ENCODE measurements at regions not wholly inside any gene's neighbourhood (a gene's known extent, or its start where the extent isn't known, plus 50 kb on each side); places are given as distances from the start of the nearest gene placed in this dataset.

DNA sequence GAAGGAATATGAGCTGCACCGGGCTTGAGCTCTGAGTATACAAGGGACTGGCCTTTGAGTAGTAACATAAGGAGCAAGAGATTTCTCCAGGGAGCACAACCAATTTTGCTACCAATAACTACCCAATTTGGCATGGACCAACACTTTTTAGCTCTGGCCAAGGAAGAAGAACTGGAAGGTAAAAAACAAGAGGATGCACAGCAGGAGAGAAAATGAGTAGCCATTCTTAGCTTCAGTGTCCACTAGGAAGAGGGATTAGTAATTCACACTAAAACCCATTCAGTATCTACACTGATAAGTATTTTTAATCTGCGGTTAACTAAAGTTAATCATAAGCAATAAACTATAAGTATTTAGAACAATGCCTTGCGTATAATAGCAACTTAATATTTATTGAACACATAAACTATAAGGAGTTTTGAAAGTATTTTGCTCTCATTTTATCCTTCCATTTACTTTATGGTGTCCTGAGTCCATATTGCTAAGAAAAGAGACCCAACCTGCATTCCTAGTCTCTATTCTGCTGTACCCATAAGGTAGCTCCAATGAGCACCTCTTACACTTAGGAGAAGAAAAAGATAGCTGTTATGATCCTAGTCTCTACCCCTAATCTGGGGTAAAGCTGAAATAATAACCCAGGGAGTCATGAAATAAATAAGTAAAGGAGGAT lies 268.9 kb downstream of the IGSF11 start:
- no peaks in the 10 kb centered on the region for H3K36me3 ChIP-seq (ENCODE audit: control insufficient read depth in 2 of 3, insufficient read depth in 3 of 3, low read length in 3 of 3)
- no peaks in the 10 kb centered on the region for H3K9me3 Mint-ChIP-seq
- ATAC-seq (no peak), DNase-seq (no peak)
- H3K27ac ChIP-seq (ENCODE audit: low read depth, low read length) = no peak overlapping the region
- H3K27ac Mint-ChIP-seq = no peak overlapping the region
- peaks cover 0 to 7% (median 0%) of the 10 kb centered on the region in 5 donors for H3K27me3 Mint-ChIP-seq
- CTCF ChIA-PET = interaction anchor here (0.6 kb wide), 1 partner anchor 148 kb away, joined by 3 read pairs; no protein-coding TSS in a partner anchor
- H3K36me3 Mint-ChIP-seq = no peaks in the 10 kb centered on the region
- H3K4me1 ChIP-seq (ENCODE audit: control insufficient read depth in 2 of 2, insufficient read depth in 2 of 2, low read length in 2 of 2) = no peaks in the 10 kb centered on the region
- H3K4me3 ChIP-seq (ENCODE audit: low read length) = no peak overlapping the region
- POLR2A ChIA-PET = interaction anchor here (0.6 kb wide), 1 partner anchor 76 kb away, joined by 3 read pairs; no protein-coding TSS in a partner anchor
- no peak overlapping the region for H3K4me3 Mint-ChIP-seq
- H3K9me3 ChIP-seq (ENCODE audit: control insufficient read depth in 2 of 3, low read length in 3 of 3) = no peaks in the 10 kb centered on the region
- no peaks in the 10 kb centered on the region for H3K27me3 ChIP-seq (ENCODE audit: control insufficient read depth in 2 of 2, insufficient read depth in 2 of 2, low read length in 2 of 2)
- intact Hi-C loops (cut with micrococcal nuclease) = no loop called here
- no peaks in the 10 kb centered on the region for H3K4me1 Mint-ChIP-seq

DNA sequence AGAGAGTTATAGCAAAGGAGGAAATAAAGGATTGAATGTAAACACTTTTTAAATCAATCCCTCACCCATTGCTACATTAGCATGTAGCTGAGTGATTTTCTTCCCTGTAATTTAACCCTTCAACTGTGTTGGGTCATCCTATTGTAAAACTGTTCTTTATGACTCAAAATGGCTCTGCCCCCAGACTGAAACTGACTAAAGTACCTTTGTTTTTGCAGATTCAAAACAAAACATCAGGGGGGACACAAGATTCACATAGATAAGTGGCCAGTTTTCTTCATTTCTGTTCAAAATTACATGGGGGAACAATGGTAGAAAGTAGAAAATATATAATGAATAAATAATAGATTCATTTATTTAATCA lies 268.4 kb downstream of the IGSF11 start:
- Mint-ChIP-seq H3K27ac (no peak overlapping the region), H3K4me3 (no peak overlapping the region), H3K9me3 (no peaks in the 10 kb centered on the region), H3K36me3 (no peaks in the 10 kb centered on the region), H3K27me3 (peaks cover 0 to 7% (median under 1%) of the 10 kb centered on the region in 5 donors), H3K4me1 (no peaks in the 10 kb centered on the region)
- DNase-seq (no peak), ATAC-seq (no peak)
- Histone ChIP-seq H3K27ac (ENCODE audit: low read depth, low read length) (no peak overlapping the region), H3K36me3 (ENCODE audit: control insufficient read depth in 2 of 3, insufficient read depth in 3 of 3, low read length in 3 of 3) (no peaks in the 10 kb centered on the region), H3K4me1 (ENCODE audit: control insufficient read depth in 2 of 2, insufficient read depth in 2 of 2, low read length in 2 of 2) (no peaks in the 10 kb centered on the region), H3K4me3 (ENCODE audit: low read length) (no peak overlapping the region), H3K9me3 (ENCODE audit: control insufficient read depth in 2 of 3, low read length in 3 of 3) (no peaks in the 10 kb centered on the region), H3K27me3 (ENCODE audit: control insufficient read depth in 2 of 2, insufficient read depth in 2 of 2, low read length in 2 of 2) (no peaks in the 10 kb centered on the region)
- ChIA-PET POLR2A (no interaction called here), CTCF (no interaction called here)
- intact Hi-C loops (cut with micrococcal nuclease) = no loop called here

DNA sequence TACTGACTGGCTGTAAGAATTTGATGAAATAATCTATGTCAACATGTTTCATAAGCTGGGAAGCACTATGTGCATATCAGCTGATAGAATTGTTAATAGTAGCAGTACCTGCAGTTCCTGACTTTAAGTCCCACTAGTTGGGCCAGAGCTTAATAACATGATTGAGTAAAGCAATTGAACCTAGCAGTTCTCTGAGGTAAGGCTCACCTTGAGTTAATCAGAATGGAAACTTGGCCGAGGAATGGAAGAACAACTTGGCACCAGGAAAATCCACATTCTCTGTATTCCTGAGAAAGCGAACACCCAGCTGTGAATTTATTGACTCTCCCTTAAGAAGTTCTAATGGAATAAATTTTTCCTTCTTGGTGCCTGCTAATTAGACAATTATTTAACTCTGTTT lies 262.6 kb downstream of the IGSF11 start:
- no peak for ATAC-seq
- no peaks in the 10 kb centered on the region for H3K36me3 Mint-ChIP-seq
- Histone ChIP-seq H3K9me3 (ENCODE audit: control insufficient read depth in 2 of 3, low read length in 3 of 3) (no peaks in the 10 kb centered on the region), H3K36me3 (ENCODE audit: control insufficient read depth in 2 of 3, insufficient read depth in 3 of 3, low read length in 3 of 3) (no peaks in the 10 kb centered on the region), H3K4me1 (ENCODE audit: control insufficient read depth in 2 of 2, insufficient read depth in 2 of 2, low read length in 2 of 2) (no peaks in the 10 kb centered on the region), H3K27me3 (ENCODE audit: control insufficient read depth in 2 of 2, insufficient read depth in 2 of 2, low read length in 2 of 2) (no peaks in the 10 kb centered on the region), H3K4me3 (ENCODE audit: low read length) (no peak overlapping the region), H3K27ac (ENCODE audit: low read depth, low read length) (no peak overlapping the region)
- H3K4me3 Mint-ChIP-seq = no peak overlapping the region
- CTCF ChIA-PET = no interaction called here
- H3K4me1 Mint-ChIP-seq = no peaks in the 10 kb centered on the region
- DNase-seq = no peak
- H3K27me3 Mint-ChIP-seq = peaks cover 0 to 19% (median 6%) of the 10 kb centered on the region in 5 donors
- POLR2A ChIA-PET = no interaction called here
- H3K27ac Mint-ChIP-seq = no peak overlapping the region
- peaks cover 0 to 3% (median 0%) of the 10 kb centered on the region in 11 donors for H3K9me3 Mint-ChIP-seq
- intact Hi-C loops (cut with micrococcal nuclease) = no loop called here

- peaks cover 0 to 22% (median 6%) of the 10 kb centered on the region in 5 donors for H3K27me3 Mint-ChIP-seq
- H3K36me3 Mint-ChIP-seq = no peaks in the 10 kb centered on the region
- Histone ChIP-seq H3K9me3 (ENCODE audit: control insufficient read depth in 2 of 3, low read length in 3 of 3) (no peaks in the 10 kb centered on the region), H3K36me3 (ENCODE audit: control insufficient read depth in 2 of 3, insufficient read depth in 3 of 3, low read length in 3 of 3) (no peaks in the 10 kb centered on the region), H3K27ac (ENCODE audit: low read depth, low read length) (no peak overlapping the region), H3K4me1 (ENCODE audit: control insufficient read depth in 2 of 2, insufficient read depth in 2 of 2, low read length in 2 of 2) (no peaks in the 10 kb centered on the region), H3K27me3 (ENCODE audit: control insufficient read depth in 2 of 2, insufficient read depth in 2 of 2, low read length in 2 of 2) (no peaks in the 10 kb centered on the region), H3K4me3 (ENCODE audit: low read length) (no peak overlapping the region)
- ATAC-seq (no peak), DNase-seq (no peak)
- H3K27ac Mint-ChIP-seq = no peak overlapping the region
- CTCF ChIA-PET = no interaction called here
- no peaks in the 10 kb centered on the region for H3K4me1 Mint-ChIP-seq
- intact Hi-C loops (cut with micrococcal nuclease) = no loop called here
- H3K9me3 Mint-ChIP-seq = peaks cover 0 to 3% (median 0%) of the 10 kb centered on the region in 11 donors
- no peak overlapping the region for H3K4me3 Mint-ChIP-seq
- POLR2A ChIA-PET = no interaction called here
Observed at GRCh38 chr3:118772547-118773011, 262.1 kb downstream of the IGSF11 start.

DNA sequence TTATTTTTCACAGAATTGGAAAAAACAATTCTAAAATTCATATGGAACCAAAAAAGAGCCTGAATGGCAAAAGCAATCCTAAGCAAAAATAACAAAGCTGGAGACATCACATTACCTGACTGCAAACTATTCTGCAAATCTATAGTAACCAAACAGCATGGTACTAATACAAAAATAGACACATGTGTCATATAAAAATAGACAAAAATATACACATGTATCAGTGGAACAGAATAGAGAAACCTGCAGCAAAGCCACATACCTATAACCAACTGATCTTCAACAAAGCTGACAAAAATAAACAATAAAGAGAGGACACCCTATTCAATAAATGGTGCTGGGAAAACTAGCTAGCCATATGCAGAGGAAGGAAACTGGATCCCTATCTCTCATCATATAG lies 259.6 kb downstream of the IGSF11 start:
- no peaks in the 10 kb centered on the region for H3K36me3 Mint-ChIP-seq
- no peak for DNase-seq
- no peaks in the 10 kb centered on the region for H3K4me1 Mint-ChIP-seq
- H3K9me3 Mint-ChIP-seq = peaks cover 0 to 3% (median 0%) of the 10 kb centered on the region in 11 donors
- Histone ChIP-seq H3K4me3 (ENCODE audit: low read length) (no peak overlapping the region), H3K27ac (ENCODE audit: low read depth, low read length) (no peak overlapping the region), H3K36me3 (ENCODE audit: control insufficient read depth in 2 of 3, insufficient read depth in 3 of 3, low read length in 3 of 3) (no peaks in the 10 kb centered on the region), H3K27me3 (ENCODE audit: control insufficient read depth in 2 of 2, insufficient read depth in 2 of 2, low read length in 2 of 2) (no peaks in the 10 kb centered on the region), H3K4me1 (ENCODE audit: control insufficient read depth in 2 of 2, insufficient read depth in 2 of 2, low read length in 2 of 2) (no peaks in the 10 kb centered on the region), H3K9me3 (ENCODE audit: control insufficient read depth in 2 of 3, low read length in 3 of 3) (no peaks in the 10 kb centered on the region)
- ATAC-seq = no peak
- no peak overlapping the region for H3K4me3 Mint-ChIP-seq
- no peak overlapping the region for H3K27ac Mint-ChIP-seq
- CTCF ChIA-PET = no interaction called here
- peaks cover 0 to 24% (median 7%) of the 10 kb centered on the region in 5 donors for H3K27me3 Mint-ChIP-seq
- intact Hi-C loops (cut with micrococcal nuclease) = no loop called here
- POLR2A ChIA-PET = no interaction called here

DNA sequence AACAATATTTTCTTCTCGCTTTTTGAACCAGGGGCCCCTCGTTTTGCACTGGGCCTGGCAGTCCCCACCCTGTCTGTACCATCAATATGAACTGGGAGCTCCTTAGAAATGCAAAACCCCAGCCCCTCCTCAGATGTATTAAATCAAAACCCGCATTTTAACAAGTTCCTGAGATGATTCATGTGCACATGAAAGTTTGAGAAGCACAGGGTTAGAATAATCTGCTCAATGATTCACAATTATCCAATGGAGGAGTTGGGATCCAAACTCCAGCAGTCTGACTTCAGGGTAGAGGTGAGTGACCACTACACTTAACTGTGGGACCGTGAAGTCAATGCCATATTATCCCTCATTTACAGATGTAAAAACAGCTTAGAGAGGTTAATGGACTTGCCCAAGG lies 256.4 kb downstream of the IGSF11 start:
- no peaks in the 10 kb centered on the region for H3K36me3 ChIP-seq (ENCODE audit: control insufficient read depth in 2 of 3, insufficient read depth in 3 of 3, low read length in 3 of 3)
- no peak overlapping the region for H3K27ac ChIP-seq (ENCODE audit: low read depth, low read length)
- no peak overlapping the region for H3K27ac Mint-ChIP-seq
- intact Hi-C loops (cut with micrococcal nuclease) = no loop called here
- H3K9me3 ChIP-seq (ENCODE audit: control insufficient read depth in 2 of 3, low read length in 3 of 3) = no peaks in the 10 kb centered on the region
- no peaks in the 10 kb centered on the region for H3K27me3 ChIP-seq (ENCODE audit: control insufficient read depth in 2 of 2, insufficient read depth in 2 of 2, low read length in 2 of 2)
- H3K4me3 ChIP-seq (ENCODE audit: low read length) = no peak overlapping the region
- no peaks in the 10 kb centered on the region for H3K4me1 Mint-ChIP-seq
- H3K4me3 Mint-ChIP-seq = no peak overlapping the region
- ChIA-PET CTCF (no interaction called here), POLR2A (no interaction called here)
- H3K9me3 Mint-ChIP-seq = peaks cover 0 to 3% (median 0%) of the 10 kb centered on the region in 11 donors
- H3K4me1 ChIP-seq (ENCODE audit: control insufficient read depth in 2 of 2, insufficient read depth in 2 of 2, low read length in 2 of 2) = no peaks in the 10 kb centered on the region
- H3K27me3 Mint-ChIP-seq = peaks cover 2 to 30% (median 17%) of the 10 kb centered on the region in 5 donors
- DNase-seq (no peak), ATAC-seq (no peak)
- no peaks in the 10 kb centered on the region for H3K36me3 Mint-ChIP-seq

- Mint-ChIP-seq H3K9me3 (peaks cover 0 to 2% (median 0%) of the 10 kb centered on the region in 11 donors), H3K27ac (no peak overlapping the region), H3K27me3 (peaks cover 2 to 22% (median 17%) of the 10 kb centered on the region in 5 donors), H3K36me3 (no peaks in the 10 kb centered on the region), H3K4me3 (no peak overlapping the region), H3K4me1 (no peaks in the 10 kb centered on the region)
- intact Hi-C loops (cut with micrococcal nuclease) = no loop called here
- ChIA-PET CTCF (no interaction called here), POLR2A (no interaction called here)
- H3K27ac ChIP-seq (ENCODE audit: low read depth, low read length) = no peak overlapping the region
- DNase-seq = no peak
- H3K9me3 ChIP-seq (ENCODE audit: control insufficient read depth in 2 of 3, low read length in 3 of 3) = no peaks in the 10 kb centered on the region
- no peaks in the 10 kb centered on the region for H3K27me3 ChIP-seq (ENCODE audit: control insufficient read depth in 2 of 2, insufficient read depth in 2 of 2, low read length in 2 of 2)
- no peaks in the 10 kb centered on the region for H3K4me1 ChIP-seq (ENCODE audit: control insufficient read depth in 2 of 2, insufficient read depth in 2 of 2, low read length in 2 of 2)
- no peak for ATAC-seq
- no peak overlapping the region for H3K4me3 ChIP-seq (ENCODE audit: low read length)
- H3K36me3 ChIP-seq (ENCODE audit: control insufficient read depth in 2 of 3, insufficient read depth in 3 of 3, low read length in 3 of 3) = no peaks in the 10 kb centered on the region
Observed at GRCh38 chr3:118781232-118781631, 253.4 kb downstream of the IGSF11 start.

Measured in naive thymus-derived CD4-positive, alpha-beta T cell (primary cell).